ENCODE measurements at regions not wholly inside any gene's neighbourhood (a gene's known extent, or its start where the extent isn't known, plus 50 kb on each side); places are given as distances from the start of the nearest gene placed in this dataset.

- no peak for TF ChIP-seq TARDBP (IDR thresholded peaks at IDR 0.05)
- no peak for TF ChIP-seq SP1 (IDR thresholded peaks at IDR 0.05)
- TF ChIP-seq NFRKB (IDR thresholded peaks at IDR 0.05) = no peak
- TF ChIP-seq ZNF384 (IDR thresholded peaks at IDR 0.05) = no peak
- no peak for TF ChIP-seq FOXA1 (IDR thresholded peaks at IDR 0.05)
- no peak for TF ChIP-seq ARNT (IDR thresholded peaks at IDR 0.05)
- no peak for TF ChIP-seq CTBP1 (IDR thresholded peaks at IDR 0.05; ENCODE audit: borderline replicate concordance)
- no peak for TF ChIP-seq LEF1 (IDR thresholded peaks at IDR 0.05; ENCODE audit: borderline replicate concordance)
- no peak for TF ChIP-seq FOXK2 (IDR thresholded peaks at IDR 0.05)
- TF ChIP-seq BHLHE40 (IDR thresholded peaks at IDR 0.05; ENCODE audit: borderline replicate concordance) = no peak
- TF ChIP-seq FOXM1 (IDR thresholded peaks at IDR 0.05; ENCODE audit: borderline replicate concordance) = no peak
Observed at GRCh38 chr12:28899951-28900350, 249.1 kb upstream of the FAR2 start.
